ENCODE measurements at regions not wholly inside any gene's neighbourhood (a gene's known extent, or its start where the extent isn't known, plus 50 kb on each side); places are given as distances from the start of the nearest gene placed in this dataset.

GRCh38 chr3:69649120-69650065 is 89.9 kb upstream of the MITF start:
- DNase-seq: no peak
- Histone ChIP-seq H3K9me3 (no peaks in the 10 kb centered on the region), H3K27me3 (no peaks in the 10 kb centered on the region), H3K9ac (ENCODE audit: low read depth in 2 of 2, low read length in 2 of 2) (no peak overlapping the region), H3K4me1 (no peaks in the 10 kb centered on the region), H3K27ac (no peak overlapping the region), H3K4me3 (no peak overlapping the region), H3K36me3 (no peaks in the 10 kb centered on the region)
- TF ChIP-seq, protein P1, sequence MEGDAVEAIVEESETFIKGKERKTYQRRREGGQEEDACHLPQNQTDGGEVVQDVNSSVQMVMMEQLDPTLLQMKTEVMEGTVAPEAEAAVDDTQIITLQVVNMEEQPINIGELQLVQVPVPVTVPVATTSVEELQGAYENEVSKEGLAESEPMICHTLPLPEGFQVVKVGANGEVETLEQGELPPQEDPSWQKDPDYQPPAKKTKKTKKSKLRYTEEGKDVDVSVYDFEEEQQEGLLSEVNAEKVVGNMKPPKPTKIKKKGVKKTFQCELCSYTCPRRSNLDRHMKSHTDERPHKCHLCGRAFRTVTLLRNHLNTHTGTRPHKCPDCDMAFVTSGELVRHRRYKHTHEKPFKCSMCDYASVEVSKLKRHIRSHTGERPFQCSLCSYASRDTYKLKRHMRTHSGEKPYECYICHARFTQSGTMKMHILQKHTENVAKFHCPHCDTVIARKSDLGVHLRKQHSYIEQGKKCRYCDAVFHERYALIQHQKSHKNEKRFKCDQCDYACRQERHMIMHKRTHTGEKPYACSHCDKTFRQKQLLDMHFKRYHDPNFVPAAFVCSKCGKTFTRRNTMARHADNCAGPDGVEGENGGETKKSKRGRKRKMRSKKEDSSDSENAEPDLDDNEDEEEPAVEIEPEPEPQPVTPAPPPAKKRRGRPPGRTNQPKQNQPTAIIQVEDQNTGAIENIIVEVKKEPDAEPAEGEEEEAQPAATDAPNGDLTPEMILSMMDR (IDR thresholded peaks at IDR 0.05): no peak
- intact Hi-C loops (cut with DNase I): no loop called here

- Histone ChIP-seq H3K9me3 (no peaks in the 10 kb centered on the region), H3K36me3 (no peaks in the 10 kb centered on the region), H3K4me1 (no peaks in the 10 kb centered on the region), H3K4me3 (no peak overlapping the region), H3K27ac (no peak overlapping the region), H3K27me3 (no peaks in the 10 kb centered on the region), H3K9ac (ENCODE audit: low read depth in 2 of 2, low read length in 2 of 2) (no peak overlapping the region)
- intact Hi-C loops (cut with DNase I): no loop called here
- no peak for DNase-seq
- TF ChIP-seq, protein P1 (IDR thresholded peaks at IDR 0.05): no peak
Observed at GRCh38 chr3:69648126-69648525, 91.1 kb upstream of the MITF start.

DNA sequence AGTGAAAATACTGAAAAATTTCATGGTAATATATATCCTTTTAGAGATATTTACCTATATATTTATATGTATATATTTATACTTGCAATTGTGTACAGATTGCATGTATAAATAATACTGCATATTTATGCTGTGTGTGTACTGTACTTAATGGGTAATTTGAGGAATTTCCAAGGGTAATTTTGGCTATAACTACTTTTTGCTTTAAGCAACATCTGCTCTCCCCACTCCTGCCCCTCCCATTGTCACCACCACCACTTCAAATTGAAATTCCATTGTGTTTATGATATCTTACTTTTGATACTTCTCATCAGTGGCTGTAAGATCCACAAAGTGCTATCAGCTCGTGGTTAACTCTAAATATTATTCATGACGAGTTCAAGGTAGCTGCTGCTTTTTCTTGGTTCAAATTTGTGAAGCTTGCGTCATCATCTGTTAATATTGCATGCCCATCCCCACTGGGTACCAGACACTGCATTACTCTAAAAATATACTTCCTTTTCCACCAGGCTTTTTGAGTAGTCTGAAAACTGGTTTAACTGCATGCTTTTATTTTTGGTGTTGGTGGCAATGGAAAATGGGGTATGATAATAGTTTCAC is 91.7 kb upstream of the MITF start:
- TF ChIP-seq, protein P1 (IDR thresholded peaks at IDR 0.05): no peak
- DNase-seq: no peak
- H3K9me3 ChIP-seq: no peaks in the 10 kb centered on the region
- no peak overlapping the region for H3K9ac ChIP-seq (ENCODE audit: low read depth in 2 of 2, low read length in 2 of 2)
- H3K27ac ChIP-seq: no peak overlapping the region
- H3K36me3 ChIP-seq: no peaks in the 10 kb centered on the region
- H3K4me3 ChIP-seq: no peak overlapping the region
- no peaks in the 10 kb centered on the region for H3K27me3 ChIP-seq
- intact Hi-C loops (cut with DNase I): no loop called here
- no peaks in the 10 kb centered on the region for H3K4me1 ChIP-seq

GRCh38 chr3:69647081-69647480 is 92.2 kb upstream of the MITF start:
- Histone ChIP-seq H3K27ac (no peak overlapping the region), H3K36me3 (no peaks in the 10 kb centered on the region), H3K9me3 (no peaks in the 10 kb centered on the region), H3K4me3 (no peak overlapping the region), H3K27me3 (no peaks in the 10 kb centered on the region), H3K9ac (ENCODE audit: low read depth in 2 of 2, low read length in 2 of 2) (no peak overlapping the region), H3K4me1 (no peaks in the 10 kb centered on the region)
- TF ChIP-seq, protein P1 (IDR thresholded peaks at IDR 0.05): no peak
- intact Hi-C loops (cut with DNase I): no loop called here
- DNase-seq: no peak

GRCh38 chr3:69646287-69647067 is 92.8 kb upstream of the MITF start:
- DNase-seq: peak; percentile 65
- H3K27ac ChIP-seq: peak overlapping the region; percentile 26

More at GRCh38 chr3:69646287-69647067, 92.8 kb upstream of the MITF start:
- intact Hi-C loops (cut with DNase I): no loop called here
- no peak overlapping the region for H3K4me3 ChIP-seq
- H3K27me3 ChIP-seq: no peaks in the 10 kb centered on the region
- no peaks in the 10 kb centered on the region for H3K36me3 ChIP-seq
- H3K9me3 ChIP-seq: no peaks in the 10 kb centered on the region
- TF ChIP-seq, protein P1 (IDR thresholded peaks at IDR 0.05): no peak
- H3K4me1 ChIP-seq: no peaks in the 10 kb centered on the region
- no peak overlapping the region for H3K9ac ChIP-seq (ENCODE audit: low read depth in 2 of 2, low read length in 2 of 2)

Measured in colonic mucosa (tissue), 4 donors.